ENCODE measurements at regions not wholly inside any gene's neighbourhood (a gene's known extent, or its start where the extent isn't known, plus 50 kb on each side); places are given as distances from the start of the nearest gene placed in this dataset.
"Not testable (repeated sequence)": the region's sequence is repeated elsewhere in the genome, so short reads cannot be mapped to it uniquely, and the experiment has no call there.

- DNase-seq (ENCODE audit: low spot score), result no peak
Observed at GRCh38 chr4:137956256-137956655, 285.9 kb downstream of the SLC7A11 start.

- DNase-seq (ENCODE audit: low spot score), result no peak
Observed at GRCh38 chr4:137955595-137955994, 286.6 kb downstream of the SLC7A11 start.

GRCh38 chr4:137952116-137952515, 290.0 kb downstream of the SLC7A11 start:
- DNase-seq (ENCODE audit: low spot score), result no peak

- no peak for DNase-seq (ENCODE audit: low spot score)
Observed at GRCh38 chr4:137950286-137950685, 291.9 kb downstream of the SLC7A11 start.

GRCh38 chr4:137949746-137950145, 292.4 kb downstream of the SLC7A11 start:
- no peak for DNase-seq (ENCODE audit: low spot score)

- no peak for DNase-seq (ENCODE audit: low spot score)
Observed at GRCh38 chr4:137946453-137947174, 295.5 kb downstream of the SLC7A11 start.

GRCh38 chr4:137942815-137943214, 299.3 kb downstream of the SLC7A11 start:
- DNase-seq (ENCODE audit: low spot score), result not testable (repeated sequence)

- not testable (repeated sequence) for DNase-seq (ENCODE audit: low spot score)
Observed at GRCh38 chr4:137942015-137942515, 300.1 kb downstream of the SLC7A11 start.

- DNase-seq (ENCODE audit: low spot score), result no peak
Observed at GRCh38 chr4:137934911-137935310, 307.2 kb downstream of the SLC7A11 start.

- no peak for DNase-seq (ENCODE audit: low spot score)
Observed at GRCh38 chr4:137934046-137934445, 308.1 kb downstream of the SLC7A11 start.

GRCh38 chr4:137927972-137928371, 314.2 kb downstream of the SLC7A11 start:
- DNase-seq (ENCODE audit: low spot score), result no peak

GRCh38 chr4:137923494-137923893, 318.7 kb downstream of the SLC7A11 start:
- DNase-seq (ENCODE audit: low spot score), result no peak

GRCh38 chr4:137922721-137923120, 319.4 kb downstream of the SLC7A11 start:
- DNase-seq (ENCODE audit: low spot score), result no peak

- no peak for DNase-seq (ENCODE audit: low spot score)
Observed at GRCh38 chr4:137909529-137910309, 332.4 kb downstream of the SLC7A11 start.

GRCh38 chr4:137905930-137906329, 336.2 kb downstream of the SLC7A11 start:
- DNase-seq (ENCODE audit: low spot score), result no peak

- DNase-seq (ENCODE audit: low spot score), result no peak
Observed at GRCh38 chr4:137901114-137901513, 341.0 kb downstream of the SLC7A11 start.

- no peak for DNase-seq (ENCODE audit: low spot score)
Observed at GRCh38 chr4:137896221-137896737, 345.9 kb downstream of the SLC7A11 start.

GRCh38 chr4:137895515-137895914, 346.6 kb downstream of the SLC7A11 start:
- DNase-seq (ENCODE audit: low spot score), result not testable (repeated sequence)

- no peak for DNase-seq (ENCODE audit: low spot score)
Observed at GRCh38 chr4:137892134-137892533, 350.0 kb downstream of the SLC7A11 start.

GRCh38 chr4:137890812-137891211, 351.3 kb downstream of the SLC7A11 start:
- no peak for DNase-seq (ENCODE audit: low spot score)

- DNase-seq (ENCODE audit: low spot score), result no peak
Observed at GRCh38 chr4:137881641-137882040, 349.3 kb upstream of the PCDH18 start.

GRCh38 chr4:137868067-137868466, 335.8 kb upstream of the PCDH18 start:
- DNase-seq (ENCODE audit: low spot score), result not testable (repeated sequence)

GRCh38 chr4:137866671-137867070, 334.4 kb upstream of the PCDH18 start:
- DNase-seq (ENCODE audit: low spot score), result no peak
